ENCODE measurements at regions not wholly inside any gene's neighbourhood (a gene's known extent, or its start where the extent isn't known, plus 50 kb on each side); places are given as distances from the start of the nearest gene placed in this dataset.

GRCh38 chr4:144903953-144904711 lies 193.9 kb downstream of the ANAPC10 start:
- DNase-seq, result no peak

DNA sequence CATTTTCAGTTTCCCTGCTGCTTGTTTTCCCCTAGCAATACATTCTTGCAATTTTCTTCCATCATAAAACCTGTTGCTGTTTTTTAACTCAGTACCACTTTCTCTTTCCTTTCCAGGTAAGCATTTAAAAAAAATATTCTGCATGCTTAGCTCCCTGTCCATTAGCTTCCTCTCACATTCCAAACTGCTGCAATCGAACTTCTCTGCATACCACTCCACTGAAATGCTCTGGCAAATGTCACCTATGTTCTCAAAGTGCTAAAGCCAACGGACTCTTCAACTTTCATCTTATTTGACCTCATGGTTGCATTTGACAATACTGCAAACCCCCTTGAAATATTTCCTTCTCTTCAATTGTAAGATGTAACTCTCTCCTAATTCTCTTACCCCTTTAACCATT lies 192.7 kb downstream of the ANAPC10 start:
- DNase-seq, result no peak

DNA sequence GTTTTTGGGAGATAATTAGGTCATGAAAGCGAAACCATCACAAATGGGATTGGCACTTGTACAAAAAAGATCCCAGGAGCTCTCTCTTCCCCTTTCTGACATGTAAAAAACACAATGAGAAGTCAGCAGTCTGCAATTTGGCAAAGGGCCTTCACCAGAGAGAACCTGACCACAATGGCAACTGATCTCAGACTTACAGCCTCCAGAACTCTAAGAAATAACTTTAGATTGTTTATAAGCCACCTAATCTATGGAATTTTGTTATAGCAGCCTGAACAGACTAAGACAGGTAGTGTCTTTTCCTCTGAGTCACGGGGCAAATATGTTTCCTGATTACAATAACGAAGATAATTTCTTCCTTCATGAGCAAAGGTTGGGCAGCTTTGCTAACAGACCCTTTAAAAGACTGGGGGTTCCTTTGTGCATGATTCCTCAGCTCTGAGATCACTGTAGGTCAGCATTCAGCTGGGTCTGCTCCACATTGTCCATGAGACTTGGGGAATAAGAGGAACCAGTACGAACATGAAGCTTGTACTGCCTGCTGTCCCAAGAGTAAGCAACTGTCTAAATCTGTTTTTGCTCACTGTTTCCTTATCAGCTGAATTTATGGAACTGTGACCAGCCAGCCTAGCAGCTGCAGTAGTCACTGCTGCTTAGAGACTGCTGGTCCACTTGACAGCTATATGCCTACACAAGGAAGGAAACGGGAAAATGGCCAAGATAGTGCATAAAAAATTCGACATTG lies 191.6 kb downstream of the ANAPC10 start:
- no peak for DNase-seq

DNA sequence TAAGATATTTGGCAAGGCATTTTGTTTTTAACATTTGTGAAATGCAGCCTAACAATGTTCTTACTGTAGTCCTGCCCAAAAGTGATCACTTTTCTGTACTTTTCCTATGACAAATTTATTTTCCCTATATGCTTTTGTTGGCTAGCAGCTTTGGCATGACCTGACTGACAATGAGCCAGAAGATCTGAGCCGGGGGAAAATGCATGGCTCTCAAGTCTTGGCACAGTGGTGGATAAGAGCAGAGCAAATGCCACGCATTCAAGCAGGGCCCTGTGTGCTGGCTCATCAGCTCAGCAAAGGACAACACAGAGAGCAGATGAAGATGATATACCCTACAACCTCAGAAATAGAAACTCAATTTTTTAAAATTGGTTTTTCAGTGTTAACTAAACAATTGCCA lies 187.3 kb downstream of the ANAPC10 start:
- no peak for DNase-seq
